ENCODE measurements at regions not wholly inside any gene's neighbourhood (a gene's known extent, or its start where the extent isn't known, plus 50 kb on each side); places are given as distances from the start of the nearest gene placed in this dataset.
"Not testable (repeated sequence)": the region's sequence is repeated elsewhere in the genome, so short reads cannot be mapped to it uniquely, and the experiment has no call there.

DNA sequence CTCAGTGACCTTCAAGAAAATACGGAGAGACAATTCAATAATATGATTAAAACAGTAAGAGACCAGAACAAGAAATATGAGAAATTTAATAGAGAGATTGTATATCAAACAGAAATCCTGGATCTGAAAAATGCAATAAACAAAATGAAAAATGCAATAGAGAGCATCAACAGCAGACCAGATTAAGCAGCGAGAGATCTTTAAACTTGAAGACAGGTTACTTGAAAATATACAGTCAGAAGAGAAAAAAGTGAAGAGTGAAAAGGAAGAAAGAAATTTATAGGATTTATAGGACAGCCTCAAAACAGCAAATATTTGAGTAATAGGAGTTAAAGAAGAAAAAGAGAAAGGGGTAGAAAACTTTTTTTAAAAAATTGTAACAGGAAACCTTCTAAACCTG is 813.9 kb upstream of the GRM7 start:
- no peaks in the 10 kb centered on the region for H3K36me3 ChIP-seq (ENCODE audit: control insufficient read depth in 2 of 2, insufficient read depth in 2 of 2, low read length in 2 of 2)
- H3K4me3 ChIP-seq (ENCODE audit: low read length in 2 of 2): no peak overlapping the region
- H3K27ac ChIP-seq (ENCODE audit: low read depth in 2 of 2, low read length in 2 of 2): no peak overlapping the region
- no peaks in the 10 kb centered on the region for H3K9me3 ChIP-seq (ENCODE audit: control insufficient read depth in 2 of 2, low read length in 2 of 2)
- no peaks in the 10 kb centered on the region for H3K27me3 ChIP-seq (ENCODE audit: control insufficient read depth in 2 of 2, insufficient read depth in 2 of 2, low read length in 2 of 2)
- no peak overlapping the region for H3K9ac ChIP-seq (ENCODE audit: low read depth in 1 of 2, low read length in 2 of 2)
- no peaks in the 10 kb centered on the region for H3K4me1 ChIP-seq (ENCODE audit: control insufficient read depth in 2 of 2, insufficient read depth in 2 of 2, low read length in 2 of 2)

DNA sequence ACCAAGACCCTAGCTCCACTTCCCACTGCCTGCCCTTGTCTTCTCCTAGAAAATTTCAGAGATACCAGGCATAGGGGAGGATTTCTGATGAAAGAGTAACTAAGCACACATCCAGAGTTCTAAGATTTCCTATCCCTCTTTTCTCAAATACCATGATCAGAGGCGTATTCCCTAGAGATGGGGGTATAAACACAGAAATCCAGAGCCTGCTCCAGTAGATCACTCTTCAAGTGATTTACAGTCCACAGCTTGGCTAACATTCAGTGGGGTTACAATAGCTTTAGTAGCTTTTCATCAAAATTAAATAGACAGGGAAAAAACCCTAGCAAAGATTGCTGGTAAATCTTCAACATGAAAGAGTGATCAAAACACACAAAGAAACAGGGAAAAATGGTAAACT is 800.7 kb upstream of the GRM7 start:
- Histone ChIP-seq H3K9ac (ENCODE audit: low read depth in 1 of 2, low read length in 2 of 2) (no peak overlapping the region), H3K4me1 (ENCODE audit: control insufficient read depth in 2 of 2, insufficient read depth in 2 of 2, low read length in 2 of 2) (no peaks in the 10 kb centered on the region), H3K4me3 (ENCODE audit: low read length in 2 of 2) (no peak overlapping the region)

DNA sequence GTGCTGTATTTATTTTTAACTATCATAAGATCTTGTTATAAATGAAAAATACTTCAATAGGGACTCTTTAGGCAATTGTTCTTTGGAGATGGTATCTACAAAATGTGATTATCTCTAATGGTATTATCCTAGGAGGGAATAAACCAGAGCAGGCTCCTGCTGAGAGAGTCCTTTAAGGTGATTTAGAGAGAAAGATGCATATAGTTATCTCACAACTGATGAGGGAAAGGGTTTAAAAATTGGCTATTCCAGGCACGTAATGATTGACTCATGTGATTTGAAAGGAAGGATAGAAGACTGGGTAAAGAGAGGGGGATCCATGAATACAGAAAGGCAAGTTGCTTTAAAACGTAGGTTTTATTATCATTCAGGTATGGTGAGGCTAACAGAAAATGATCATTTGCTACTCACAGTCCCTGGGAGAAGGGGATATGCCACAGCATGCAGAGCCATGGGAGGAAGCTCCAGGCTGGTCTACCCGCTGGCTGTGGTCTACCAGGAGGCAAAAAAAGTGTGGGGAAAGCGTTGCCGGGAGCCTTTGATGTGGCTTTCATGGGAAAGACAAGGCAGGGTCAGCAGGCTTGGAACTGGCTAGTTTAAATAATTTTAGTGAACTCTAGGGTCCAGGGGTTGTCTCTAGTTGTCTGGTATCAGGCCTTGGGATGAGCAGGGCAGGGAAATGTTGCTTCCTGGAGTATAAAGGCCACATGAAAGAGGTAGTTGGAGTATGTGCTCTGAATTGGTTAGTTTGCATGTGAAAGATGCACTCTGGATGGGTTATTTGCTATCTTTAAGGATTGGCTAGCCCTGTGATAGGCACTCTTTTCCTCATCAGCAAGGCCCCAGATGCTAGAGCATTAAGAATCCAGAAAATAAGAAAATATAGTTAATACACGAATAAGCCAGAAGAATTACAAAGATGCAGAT is 798.4 kb upstream of the GRM7 start:
- Histone ChIP-seq H3K4me3 (ENCODE audit: low read length in 2 of 2) (no peak overlapping the region), H3K27ac (ENCODE audit: low read depth in 2 of 2, low read length in 2 of 2) (no peak overlapping the region), H3K36me3 (ENCODE audit: control insufficient read depth in 2 of 2, insufficient read depth in 2 of 2, low read length in 2 of 2) (no peaks in the 10 kb centered on the region), H3K27me3 (ENCODE audit: control insufficient read depth in 2 of 2, insufficient read depth in 2 of 2, low read length in 2 of 2) (no peaks in the 10 kb centered on the region), H3K4me1 (ENCODE audit: control insufficient read depth in 2 of 2, insufficient read depth in 2 of 2, low read length in 2 of 2) (peaks cover 0 to 2% of the 10 kb centered on the region in 2 donors), H3K9me3 (ENCODE audit: control insufficient read depth in 2 of 2, low read length in 2 of 2) (no peaks in the 10 kb centered on the region), H3K9ac (ENCODE audit: low read depth in 1 of 2, low read length in 2 of 2) (no peak overlapping the region)

More for the DNA sequence above, 800.7 kb upstream of the GRM7 start:
- Histone ChIP-seq H3K27me3 (ENCODE audit: control insufficient read depth in 2 of 2, insufficient read depth in 2 of 2, low read length in 2 of 2) (no peaks in the 10 kb centered on the region), H3K36me3 (ENCODE audit: control insufficient read depth in 2 of 2, insufficient read depth in 2 of 2, low read length in 2 of 2) (no peaks in the 10 kb centered on the region), H3K27ac (ENCODE audit: low read depth in 2 of 2, low read length in 2 of 2) (no peak overlapping the region), H3K9me3 (ENCODE audit: control insufficient read depth in 2 of 2, low read length in 2 of 2) (no peaks in the 10 kb centered on the region)

DNA sequence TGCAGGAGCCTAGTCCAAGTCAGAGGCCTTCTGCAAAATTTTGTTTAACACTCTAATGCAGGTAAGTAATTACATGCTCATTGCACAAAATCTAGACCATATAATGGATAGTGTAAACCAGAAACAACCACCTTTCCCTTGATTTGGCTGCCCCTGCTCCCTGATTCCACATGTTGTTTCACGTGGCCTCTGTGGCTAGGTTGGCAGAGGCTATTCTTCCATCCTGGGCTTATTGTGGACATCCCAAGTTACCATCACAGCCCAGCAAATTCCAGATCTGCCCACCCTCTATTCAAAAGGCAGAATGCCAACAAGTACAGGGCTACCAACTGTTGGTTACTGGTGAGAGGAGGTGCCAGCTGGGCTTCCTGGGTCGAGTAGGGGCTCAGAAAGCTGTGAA is 794.5 kb upstream of the GRM7 start:
- Histone ChIP-seq H3K27ac (ENCODE audit: low read depth in 2 of 2, low read length in 2 of 2) (no peak overlapping the region), H3K9ac (ENCODE audit: low read depth in 1 of 2, low read length in 2 of 2) (no peak overlapping the region), H3K36me3 (ENCODE audit: control insufficient read depth in 2 of 2, insufficient read depth in 2 of 2, low read length in 2 of 2) (no peaks in the 10 kb centered on the region), H3K4me3 (ENCODE audit: low read length in 2 of 2) (no peak overlapping the region), H3K9me3 (ENCODE audit: control insufficient read depth in 2 of 2, low read length in 2 of 2) (no peaks in the 10 kb centered on the region), H3K4me1 (ENCODE audit: control insufficient read depth in 2 of 2, insufficient read depth in 2 of 2, low read length in 2 of 2) (peaks cover 0 to 2% of the 10 kb centered on the region in 2 donors), H3K27me3 (ENCODE audit: control insufficient read depth in 2 of 2, insufficient read depth in 2 of 2, low read length in 2 of 2) (no peaks in the 10 kb centered on the region)

DNA sequence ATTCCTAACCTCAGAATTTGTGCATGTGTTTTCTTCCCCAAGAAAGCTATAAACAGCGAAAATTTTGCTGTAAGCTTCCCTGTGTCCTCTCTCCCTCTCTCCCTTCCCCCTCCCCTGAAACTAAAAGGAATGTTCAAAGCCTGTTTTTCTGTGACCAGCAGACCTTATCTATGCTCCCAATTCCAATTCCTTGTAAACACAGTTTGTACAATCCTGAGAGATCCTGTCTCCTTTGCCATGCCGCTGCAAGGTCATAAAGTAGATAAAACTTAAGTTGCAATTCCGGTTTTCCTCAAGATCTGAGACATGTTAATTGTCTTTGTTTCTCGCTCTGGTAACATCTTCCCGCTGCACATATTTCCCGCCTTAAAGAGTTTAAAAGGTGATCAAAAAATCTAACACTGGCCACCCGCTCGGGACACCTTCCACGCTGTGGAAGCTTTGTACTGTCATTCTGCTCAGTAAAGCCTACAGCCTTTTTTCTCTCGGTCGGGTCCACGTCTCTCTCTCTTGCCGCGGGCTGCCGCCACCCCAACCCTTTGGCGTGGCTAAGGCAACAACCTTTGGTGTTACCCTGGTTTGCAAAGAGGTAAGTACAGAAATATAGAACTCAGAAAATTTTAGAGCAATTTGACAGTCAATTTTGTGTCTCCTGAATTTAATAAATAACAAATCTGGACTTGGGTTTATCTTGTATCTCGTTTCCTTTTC is 793.9 kb upstream of the GRM7 start:
- H3K9me3 ChIP-seq (ENCODE audit: control insufficient read depth in 2 of 2, low read length in 2 of 2); H3K4me1 ChIP-seq (ENCODE audit: control insufficient read depth in 2 of 2, insufficient read depth in 2 of 2, low read length in 2 of 2); H3K36me3 ChIP-seq (ENCODE audit: control insufficient read depth in 2 of 2, insufficient read depth in 2 of 2, low read length in 2 of 2); H3K9ac ChIP-seq (ENCODE audit: low read depth in 1 of 2, low read length in 2 of 2); H3K27ac ChIP-seq (ENCODE audit: low read depth in 2 of 2, low read length in 2 of 2); H3K27me3 ChIP-seq (ENCODE audit: control insufficient read depth in 2 of 2, insufficient read depth in 2 of 2, low read length in 2 of 2): not testable (repeated sequence)
- peak overlapping the region in 1 of 2 donors; percentile 42 for H3K4me3 ChIP-seq (ENCODE audit: low read length in 2 of 2)

DNA sequence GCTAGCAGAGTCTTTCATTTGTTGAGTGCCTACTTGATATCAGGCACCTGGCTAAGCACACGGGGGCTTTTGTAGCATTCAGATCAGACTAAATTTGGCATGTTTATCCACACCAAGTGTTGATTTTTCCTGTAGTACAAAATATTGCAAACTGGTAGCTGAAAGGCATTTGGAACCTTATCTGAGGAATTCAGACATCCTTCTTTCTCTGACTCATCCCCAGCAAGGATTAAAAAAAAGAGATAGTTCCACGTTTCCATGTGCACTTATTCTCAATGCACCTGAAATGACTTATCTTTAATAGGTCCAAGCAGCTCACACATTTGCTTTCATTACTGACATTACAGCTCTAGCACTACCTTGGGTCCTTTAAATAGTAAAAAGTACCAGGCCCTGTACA is 786.0 kb upstream of the GRM7 start:
- H3K4me1 ChIP-seq (ENCODE audit: control insufficient read depth in 2 of 2, insufficient read depth in 2 of 2, low read length in 2 of 2): no peaks in the 10 kb centered on the region
- no peak overlapping the region for H3K27ac ChIP-seq (ENCODE audit: low read depth in 2 of 2, low read length in 2 of 2)
- H3K4me3 ChIP-seq (ENCODE audit: low read length in 2 of 2): no peak overlapping the region
- H3K9me3 ChIP-seq (ENCODE audit: control insufficient read depth in 2 of 2, low read length in 2 of 2): no peaks in the 10 kb centered on the region
- no peaks in the 10 kb centered on the region for H3K27me3 ChIP-seq (ENCODE audit: control insufficient read depth in 2 of 2, insufficient read depth in 2 of 2, low read length in 2 of 2)
- H3K9ac ChIP-seq (ENCODE audit: low read depth in 1 of 2, low read length in 2 of 2): no peak overlapping the region
- no peaks in the 10 kb centered on the region for H3K36me3 ChIP-seq (ENCODE audit: control insufficient read depth in 2 of 2, insufficient read depth in 2 of 2, low read length in 2 of 2)

DNA sequence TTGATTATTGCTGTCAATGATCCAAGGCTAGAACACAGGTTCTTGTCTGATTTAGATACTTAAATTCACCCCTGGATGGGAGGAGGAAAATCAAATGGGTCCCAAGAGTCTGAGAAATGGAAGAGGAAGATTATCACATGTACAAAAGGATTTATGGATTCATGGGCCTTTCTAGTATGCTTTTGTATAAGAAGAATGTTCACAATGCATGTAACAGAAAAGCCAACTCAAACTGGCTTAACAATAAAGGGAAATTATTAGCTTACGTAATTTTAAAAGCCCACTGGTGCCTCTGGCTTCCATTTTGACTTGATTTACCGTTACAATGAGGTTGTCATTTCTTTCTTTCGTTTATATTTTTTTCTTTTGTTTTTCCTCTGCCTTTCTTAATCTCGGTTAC is 782.5 kb upstream of the GRM7 start:
- Histone ChIP-seq H3K4me1 (ENCODE audit: control insufficient read depth in 2 of 2, insufficient read depth in 2 of 2, low read length in 2 of 2) (no peaks in the 10 kb centered on the region), H3K9me3 (ENCODE audit: control insufficient read depth in 2 of 2, low read length in 2 of 2) (no peaks in the 10 kb centered on the region), H3K4me3 (ENCODE audit: low read length in 2 of 2) (no peak overlapping the region), H3K36me3 (ENCODE audit: control insufficient read depth in 2 of 2, insufficient read depth in 2 of 2, low read length in 2 of 2) (no peaks in the 10 kb centered on the region), H3K27ac (ENCODE audit: low read depth in 2 of 2, low read length in 2 of 2) (no peak overlapping the region), H3K27me3 (ENCODE audit: control insufficient read depth in 2 of 2, insufficient read depth in 2 of 2, low read length in 2 of 2) (no peaks in the 10 kb centered on the region), H3K9ac (ENCODE audit: low read depth in 1 of 2, low read length in 2 of 2) (no peak overlapping the region)

DNA sequence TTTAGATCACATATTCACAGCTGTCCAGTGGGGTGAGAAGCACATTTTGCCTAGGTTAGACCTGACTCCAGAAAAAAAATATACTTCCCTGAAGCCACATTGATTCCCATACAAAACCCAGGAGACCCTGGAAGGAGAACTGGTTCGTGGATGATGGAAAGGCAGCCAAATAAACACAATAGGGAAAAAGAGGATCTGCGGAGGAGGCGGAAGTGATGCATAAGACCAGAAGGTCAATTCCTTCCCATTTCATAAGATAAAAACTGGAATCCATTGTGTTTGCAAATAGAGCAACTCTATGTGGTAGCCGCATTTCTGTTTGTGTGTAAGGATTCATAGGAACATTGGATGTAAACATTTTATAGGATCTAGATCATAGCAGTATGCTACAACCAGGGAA is 781.9 kb upstream of the GRM7 start:
- H3K4me3 ChIP-seq (ENCODE audit: low read length in 2 of 2): no peak overlapping the region
- no peaks in the 10 kb centered on the region for H3K4me1 ChIP-seq (ENCODE audit: control insufficient read depth in 2 of 2, insufficient read depth in 2 of 2, low read length in 2 of 2)
- H3K36me3 ChIP-seq (ENCODE audit: control insufficient read depth in 2 of 2, insufficient read depth in 2 of 2, low read length in 2 of 2): no peaks in the 10 kb centered on the region
- no peak overlapping the region for H3K9ac ChIP-seq (ENCODE audit: low read depth in 1 of 2, low read length in 2 of 2)
- H3K9me3 ChIP-seq (ENCODE audit: control insufficient read depth in 2 of 2, low read length in 2 of 2): no peaks in the 10 kb centered on the region
- no peak overlapping the region for H3K27ac ChIP-seq (ENCODE audit: low read depth in 2 of 2, low read length in 2 of 2)
- no peaks in the 10 kb centered on the region for H3K27me3 ChIP-seq (ENCODE audit: control insufficient read depth in 2 of 2, insufficient read depth in 2 of 2, low read length in 2 of 2)

DNA sequence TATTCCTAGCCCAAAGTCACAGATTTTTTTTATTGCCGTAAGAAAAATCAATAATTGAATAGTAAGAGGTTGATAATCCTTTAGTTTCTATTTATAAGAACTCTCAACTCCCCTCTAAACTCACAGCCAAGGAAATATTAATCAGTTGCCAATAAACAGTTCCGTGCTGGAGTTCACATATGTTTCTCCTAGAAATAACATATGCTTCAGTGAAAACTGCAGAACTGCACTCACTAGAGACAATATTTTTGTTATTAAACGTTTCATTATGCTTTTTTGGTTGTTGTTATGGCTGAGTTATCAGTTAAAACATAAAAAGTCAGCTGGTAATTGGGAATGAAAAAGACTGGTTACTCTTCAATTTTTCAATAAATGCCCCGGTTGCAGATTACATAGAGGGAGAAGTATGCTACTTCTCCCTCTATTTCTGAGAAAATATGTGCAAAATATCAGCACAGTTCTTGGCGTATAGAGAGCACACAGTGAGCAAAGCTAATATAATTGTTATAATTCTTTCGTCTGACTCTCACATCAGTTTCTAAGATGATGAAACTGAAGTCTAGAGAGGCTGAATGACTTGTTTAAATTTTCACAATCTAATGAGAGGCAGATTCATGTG is 781.2 kb upstream of the GRM7 start:
- Histone ChIP-seq H3K9ac (ENCODE audit: low read depth in 1 of 2, low read length in 2 of 2) (no peak overlapping the region), H3K27me3 (ENCODE audit: control insufficient read depth in 2 of 2, insufficient read depth in 2 of 2, low read length in 2 of 2) (no peaks in the 10 kb centered on the region), H3K9me3 (ENCODE audit: control insufficient read depth in 2 of 2, low read length in 2 of 2) (no peaks in the 10 kb centered on the region), H3K27ac (ENCODE audit: low read depth in 2 of 2, low read length in 2 of 2) (no peak overlapping the region), H3K4me1 (ENCODE audit: control insufficient read depth in 2 of 2, insufficient read depth in 2 of 2, low read length in 2 of 2) (no peaks in the 10 kb centered on the region), H3K4me3 (ENCODE audit: low read length in 2 of 2) (no peak overlapping the region), H3K36me3 (ENCODE audit: control insufficient read depth in 2 of 2, insufficient read depth in 2 of 2, low read length in 2 of 2) (no peaks in the 10 kb centered on the region)

DNA sequence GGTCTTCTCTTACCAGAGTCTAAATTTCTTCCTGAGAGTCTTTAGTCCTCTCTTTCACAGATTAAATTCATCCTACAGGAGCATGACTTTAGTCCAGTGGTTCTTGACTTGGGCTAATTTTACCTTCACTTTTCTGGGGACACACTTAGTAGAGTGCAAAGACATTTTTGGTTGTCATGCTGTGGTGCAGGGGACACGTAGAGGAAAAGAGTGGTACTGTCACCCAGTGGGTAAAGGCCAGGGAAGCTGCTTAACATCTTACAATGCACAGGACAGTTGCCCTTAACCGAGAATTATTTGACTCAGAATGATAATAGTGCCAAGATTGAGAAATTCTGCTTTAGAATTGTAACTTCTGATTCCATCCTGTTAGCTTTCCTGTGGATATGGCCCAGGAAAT is 772.5 kb upstream of the GRM7 start:
- no peaks in the 10 kb centered on the region for H3K27me3 ChIP-seq (ENCODE audit: control insufficient read depth in 2 of 2, insufficient read depth in 2 of 2, low read length in 2 of 2)
- H3K36me3 ChIP-seq (ENCODE audit: control insufficient read depth in 2 of 2, insufficient read depth in 2 of 2, low read length in 2 of 2): no peaks in the 10 kb centered on the region
- H3K9ac ChIP-seq (ENCODE audit: low read depth in 1 of 2, low read length in 2 of 2): no peak overlapping the region
- H3K9me3 ChIP-seq (ENCODE audit: control insufficient read depth in 2 of 2, low read length in 2 of 2): no peaks in the 10 kb centered on the region
- no peaks in the 10 kb centered on the region for H3K4me1 ChIP-seq (ENCODE audit: control insufficient read depth in 2 of 2, insufficient read depth in 2 of 2, low read length in 2 of 2)
- no peak overlapping the region for H3K27ac ChIP-seq (ENCODE audit: low read depth in 2 of 2, low read length in 2 of 2)
- no peak overlapping the region for H3K4me3 ChIP-seq (ENCODE audit: low read length in 2 of 2)

Data from mucosa of rectum (tissue), 2 donors.